ENCODE measurements at regions not wholly inside any gene's neighbourhood (a gene's known extent, or its start where the extent isn't known, plus 50 kb on each side); places are given as distances from the start of the nearest gene placed in this dataset.

DNA sequence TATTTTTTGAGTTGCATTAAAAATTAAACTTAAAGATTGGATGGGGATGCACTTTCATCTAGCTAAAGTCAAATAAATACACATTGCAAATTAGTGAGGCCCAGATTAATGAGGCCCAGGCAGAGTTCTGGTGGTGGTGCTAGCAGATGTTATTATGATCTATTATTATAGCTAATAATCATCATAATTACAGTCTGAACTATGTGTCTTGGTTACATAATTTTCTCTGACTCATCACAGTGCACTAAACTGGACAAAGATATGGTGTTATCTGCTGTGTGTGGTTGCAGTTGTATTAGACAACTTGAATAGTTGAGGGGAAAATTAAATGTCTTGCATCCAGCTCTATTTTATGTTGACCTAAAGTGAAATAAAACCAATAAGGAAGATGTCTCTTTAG, 568.8 kb downstream of the TLR4 start:
- H3K23me2 ChIP-seq (ENCODE audit: insufficient read length, low read depth, low read length, poor library complexity, severe bottlenecking): no peaks in the 10 kb centered on the region
- no peak overlapping the region for H2BK20ac ChIP-seq (ENCODE audit: low read depth, low read length, poor library complexity, severe bottlenecking)
- no peak for TF ChIP-seq CTCF (conservative IDR thresholded peaks at IDR 0.05)
- H2AFZ ChIP-seq (ENCODE audit: low read length): no peak overlapping the region
- H3K56ac ChIP-seq (ENCODE audit: insufficient read length, low read depth, low read length): no peak overlapping the region
- no peaks in the 10 kb centered on the region for H3K9me3 ChIP-seq (ENCODE audit: control insufficient read depth, low read depth, low read length)
- H3K27me3 Mint-ChIP-seq (ENCODE audit: low read depth): no peaks in the 10 kb centered on the region; the same call in 1 of the 2 replicates
- no peak for DNase-seq
- H4K91ac ChIP-seq (ENCODE audit: insufficient read length, low read depth, low read length): no peak overlapping the region
- H2AK5ac ChIP-seq (ENCODE audit: insufficient read length, low read length): no peak overlapping the region
- no peak overlapping the region for H3K27ac ChIP-seq (ENCODE audit: insufficient read length, low read depth, low read length)
- no peaks in the 10 kb centered on the region for H4K20me1 ChIP-seq (ENCODE audit: control insufficient read depth, insufficient read depth, insufficient read length)
- no peaks in the 10 kb centered on the region for H3K79me1 ChIP-seq (ENCODE audit: insufficient read depth, low read depth, low read length, poor library complexity, severe bottlenecking)
- H3K4ac ChIP-seq (ENCODE audit: low read depth, low read length): no peak overlapping the region
- H3K79me2 ChIP-seq (ENCODE audit: insufficient read depth, low read length): no peaks in the 10 kb centered on the region
- no peak overlapping the region for H3K18ac ChIP-seq (ENCODE audit: insufficient read length, low read depth, low read length)
- no peaks in the 10 kb centered on the region for H3K4me1 ChIP-seq (ENCODE audit: insufficient read depth, low read length)
- no peak overlapping the region for H3K4me3 Mint-ChIP-seq
- no peak overlapping the region for H2BK12ac ChIP-seq (ENCODE audit: insufficient read length, low read depth, low read length)
- H4K8ac ChIP-seq (replicated peaks; ENCODE audit: insufficient read length, low read depth, low read length): no peak overlapping the region
- H3K9ac ChIP-seq (ENCODE audit: extremely low read depth, insufficient read length, low read length): no peak overlapping the region
- H3K4me1 Mint-ChIP-seq: peaks cover 3 to 4% of the 10 kb centered on the region in 2 experiments
- no peak overlapping the region for H2BK120ac ChIP-seq (ENCODE audit: low read depth, low read length, poor library complexity, severe bottlenecking)
- no peak overlapping the region for H4K5ac ChIP-seq (ENCODE audit: insufficient read length, low read depth, low read length)
- H3K27ac Mint-ChIP-seq: no peak overlapping the region
- no peak overlapping the region for H2BK5ac ChIP-seq (ENCODE audit: insufficient read length, low read length)
- no peak overlapping the region for H2BK15ac ChIP-seq (ENCODE audit: low read depth, low read length)
- H3K14ac ChIP-seq (ENCODE audit: insufficient read depth, low read length): no peak overlapping the region
- H3T11ph ChIP-seq (ENCODE audit: low read length): no peak overlapping the region
- no peaks in the 10 kb centered on the region for H3K27me3 ChIP-seq (ENCODE audit: insufficient read depth, low read length)
- no peaks in the 10 kb centered on the region for H3K36me3 Mint-ChIP-seq (ENCODE audit: insufficient read depth in 1 of 3, low read depth in 3 of 3)
- no peaks in the 10 kb centered on the region for H3K9me3 Mint-ChIP-seq
- no peak overlapping the region for H3K4me2 ChIP-seq (ENCODE audit: insufficient read depth, insufficient read length, low read length)
- no peak overlapping the region for H3K23ac ChIP-seq (ENCODE audit: insufficient read length, low read depth, low read length)

Measured in H9 (cell line).